GM23338 (cell line): ENCODE measurements at regions not wholly inside any gene's neighbourhood (a gene's known extent, or its start where the extent isn't known, plus 50 kb on each side); places are given as distances from the start of the nearest gene placed in this dataset.

ENCODE experiments used
- ATAC-seq: fragments of 200-7000 bp; cut with Tn5 transposase; 3 replicates; pipeline ENCODE4 v1.9.1; 2020
- DNase-seq: peaks from one replicate; pipeline ENCODE4 v3.0.0-alpha.2; 2015; ENCODE audit warnings: low spot score
- H2AFZ ChIP-seq: fragments of 200-600 bp; sonication (generic); 2 replicates; pipeline ENCODE4 v1.8.0; 2016; ENCODE audit warnings: antibody characterized with exemption, mild to moderate bottlenecking, moderate library complexity
- H3F3A ChIP-seq: fragments of 200-600 bp; sonication (generic); replicated peaks from 2 replicates; pipeline ENCODE4 v1.8.0; 2017; ENCODE audit warnings: antibody characterized with exemption, mixed run types, low read depth
- H3K27ac ChIP-seq: fragments of 200-600 bp; sonication (generic); 2 replicates; pipeline ENCODE4 v1.6.1; 2016; ENCODE audit warnings: low read depth
- H3K27me3 ChIP-seq: fragments of 200-600 bp; sonication (generic); 2 replicates; pipeline ENCODE4 v1.8.0; 2016; ENCODE audit warnings: mild to moderate bottlenecking, mixed run types, moderate library complexity; ENCODE audit not compliant: insufficient read depth
- H3K36me3 ChIP-seq: fragments of 200-600 bp; sonication (generic); 2 replicates; pipeline ENCODE4 v1.8.0; 2016; ENCODE audit warnings: mild to moderate bottlenecking; ENCODE audit not compliant: insufficient read depth
- H3K4me1 ChIP-seq: fragments of 200-600 bp; sonication (generic); 2 replicates; pipeline ENCODE4 v1.8.0; 2016; ENCODE audit warnings: mild to moderate bottlenecking, moderate library complexity; ENCODE audit not compliant: insufficient read depth
- H3K4me2 ChIP-seq: fragments of 200-600 bp; sonication (generic); 2 replicates; pipeline ENCODE4 v1.7.1; 2017; ENCODE audit warnings: mixed run types
- H3K4me3 ChIP-seq: fragments of 200-600 bp; sonication (generic); 2 replicates; pipeline ENCODE4 v1.6.1; 2016; ENCODE audit warnings: mixed run types
- H3K79me2 ChIP-seq: fragments of 200-600 bp; sonication (generic); replicated peaks from 2 replicates; pipeline ENCODE4 v1.8.0; 2017; ENCODE audit warnings: mild to moderate bottlenecking; ENCODE audit not compliant: insufficient read depth
- H3K9me2 ChIP-seq: fragments of 200-600 bp; sonication (generic); 2 replicates; pipeline ENCODE4 v1.8.0; 2017; ENCODE audit not compliant: insufficient read depth
- H4K20me1 ChIP-seq: fragments of 200-600 bp; sonication (generic); replicated peaks from 2 replicates; pipeline ENCODE4 v1.8.0; 2017; ENCODE audit warnings: mild to moderate bottlenecking; ENCODE audit not compliant: insufficient read depth
- H3K27ac Mint-ChIP-seq: 2 replicates; pipeline ENCODE4 v1.8.0; 2020; ENCODE audit warnings: inconsistent platforms, mild to moderate bottlenecking, moderate library complexity, mixed read lengths
- H3K27me3 Mint-ChIP-seq: 3 replicates; pipeline ENCODE4 v1.8.0; 2022; ENCODE audit warnings: low read depth, mild to moderate bottlenecking, moderate library complexity, mixed read lengths, inconsistent platforms; ENCODE audit not compliant: insufficient read depth, poor library complexity
- H3K36me3 Mint-ChIP-seq: 3 replicates; pipeline ENCODE4 v1.8.0; 2021; ENCODE audit warnings: low read depth, mild to moderate bottlenecking, inconsistent platforms, moderate library complexity, mixed read lengths
- H3K4me1 Mint-ChIP-seq: 3 replicates; pipeline ENCODE4 v1.8.0; 2020; ENCODE audit warnings: mild to moderate bottlenecking, inconsistent platforms, mixed read lengths
- H3K4me3 Mint-ChIP-seq: 3 replicates; pipeline ENCODE4 v1.8.0; 2021; ENCODE audit warnings: moderate library complexity, mild to moderate bottlenecking, inconsistent platforms, mixed read lengths
- H3K9me3 Mint-ChIP-seq: 3 replicates; pipeline ENCODE4 v1.8.0; 2020; ENCODE audit warnings: moderate library complexity, mild to moderate bottlenecking, inconsistent platforms, mixed read lengths
- CREB1 ChIP-seq: fragments of 250-450 bp; sonication (Bioruptor Pico); IDR thresholded peaks from 2 replicates; pipeline ENCODE4 v1.5.0; 2020; ENCODE audit warnings: low read depth, mild to moderate bottlenecking, moderate library complexity
- CTCF ChIP-seq, 2 experiments: fragments of 200-600 bp in 1 of 2; sonication (generic) in 1 of 2; conservative IDR thresholded peaks; 2 replicates each; pipeline versions ENCODE4 v1.5.1 to v1.6.1; 2016 to 2017; ENCODE audit warnings: antibody characterized with exemption in 2 of 2, low read depth in 2 of 2, mild to moderate bottlenecking in 2 of 2, moderate library complexity in 1 of 2
- ETS1 ChIP-seq: IDR thresholded peaks from 2 replicates; pipeline ENCODE4 v1.6.1; 2016; ENCODE audit warnings: antibody characterized with exemption
- EZH2 ChIP-seq: fragments of 200-600 bp; sonication (generic); IDR thresholded peaks from one replicate; pipeline ENCODE4 v1.8.0; 2017; ENCODE audit warnings: antibody characterized with exemption, mild to moderate bottlenecking, low read depth; ENCODE audit not compliant: unreplicated experiment
- EZH2phosphoT487 ChIP-seq: fragments of 200-600 bp; sonication (generic); IDR thresholded peaks from one replicate; pipeline ENCODE4 v1.8.1; 2018; ENCODE audit warnings: antibody characterized with exemption; ENCODE audit not compliant: unreplicated experiment
- JUNB ChIP-seq: IDR thresholded peaks from one replicate; pipeline ENCODE4 v1.6.1; 2016; ENCODE audit warnings: antibody characterized with exemption; ENCODE audit not compliant: unreplicated experiment
- NANOG ChIP-seq: IDR thresholded peaks from 2 replicates; pipeline ENCODE4 v1.6.1; 2016; ENCODE audit warnings: antibody characterized with exemption, borderline replicate concordance
- POLR2AphosphoS5 ChIP-seq: IDR thresholded peaks from 2 replicates; pipeline ENCODE4 v1.6.1; 2016; ENCODE audit warnings: antibody characterized with exemption, low read depth
- REST ChIP-seq: IDR thresholded peaks from one replicate; pipeline ENCODE4 v1.6.1; 2018; ENCODE audit warnings: antibody characterized with exemption; ENCODE audit not compliant: unreplicated experiment
- STAT1 ChIP-seq: IDR thresholded peaks from one replicate; pipeline ENCODE4 v1.6.1; 2016; ENCODE audit warnings: antibody characterized with exemption; ENCODE audit not compliant: unreplicated experiment
- ZNF114 ChIP-seq: fragments of 250-450 bp; sonication (Bioruptor Pico); IDR thresholded peaks from 2 replicates; pipeline ENCODE4 v1.5.0; 2020; ENCODE audit warnings: mild to moderate bottlenecking, moderate library complexity
- ZNF331 ChIP-seq: fragments of 250-450 bp; sonication (Bioruptor Pico); IDR thresholded peaks from 2 replicates; pipeline ENCODE4 v1.5.0; 2020; ENCODE audit warnings: low read depth, mild to moderate bottlenecking, moderate library complexity

GRCh38 chr15:47364230-47365141, 352.8 kb upstream of the SEMA6D start (continued):
- no peak for TF ChIP-seq POLR2AphosphoS5
- no peak for TF ChIP-seq ZNF331 (CRISPR knock-in tag)
- no peak for TF ChIP-seq STAT1
- TF ChIP-seq JUNB, result no peak
- no peak for TF ChIP-seq CREB1
- TF ChIP-seq NANOG, result no peak
- no peak for TF ChIP-seq ZNF114 (CRISPR knock-in tag)
- TF ChIP-seq EZH2phosphoT487, result no peak
- TF ChIP-seq REST, result no peak
- TF ChIP-seq EZH2, result no peak
- TF ChIP-seq ETS1, result no peak
- no peak for TF ChIP-seq CTCF (conservative IDR thresholded peaks at IDR 0.05; ENCODE audit: low read depth in 2 of 2)

- Histone ChIP-seq H3K4me1 (no peaks in the 10 kb centered on the region), H2AFZ (no peak overlapping the region), H3K27ac (no peak overlapping the region), H3K27me3 (no peaks in the 10 kb centered on the region), H3F3A (no peaks in the 10 kb centered on the region), H3K36me3 (no peaks in the 10 kb centered on the region), H3K4me3 (no peak overlapping the region), H3K4me2 (no peak overlapping the region), H3K79me2 (no peaks in the 10 kb centered on the region), H3K9me2 (0 out of 2 replicates have a peak, but pooled peaks cover 3% of the 10 kb centered on the region), H4K20me1 (no peaks in the 10 kb centered on the region)
- no peaks in the 10 kb centered on the region; the same call in 2 of the 3 replicates for H3K9me3 Mint-ChIP-seq
- no peaks in the 10 kb centered on the region for H3K36me3 Mint-ChIP-seq
- no peaks in the 10 kb centered on the region for H3K27me3 Mint-ChIP-seq
- H3K4me3 Mint-ChIP-seq, result no peak overlapping the region
- no peak overlapping the region for H3K27ac Mint-ChIP-seq
- H3K4me1 Mint-ChIP-seq, result peaks cover 5% of the 10 kb centered on the region; the same call in 2 of the 3 replicates
- ATAC-seq, result no peak
- DNase-seq, result no peak
- TF ChIP-seq REST, result no peak
- no peak for TF ChIP-seq ZNF114 (CRISPR knock-in tag)
- TF ChIP-seq STAT1, result no peak
Measured at GRCh38 chr15:47366884-47367283, 350.4 kb upstream of the SEMA6D start.
